Endometrial microvascular endothelial cells (primary cell): ENCODE measurements at regions not wholly inside any gene's neighbourhood (a gene's known extent, or its start where the extent isn't known, plus 50 kb on each side); places are given as distances from the start of the nearest gene placed in this dataset.
"Not testable (repeated sequence)": the region's sequence is repeated elsewhere in the genome, so short reads cannot be mapped to it uniquely, and the experiment has no call there.

ENCODE experiments used
- in situ Hi-C: cut with HindIII; loops from 2 replicates; pipeline ENCODE4 v1.10.0; 2017; ENCODE audit warnings: low sequenced_read_pairs, low pct_unique_long_range_greater_than_20kb; ENCODE audit errors: inconsistent ontology term

- in situ Hi-C loops: not testable (repeated sequence)
These were observed 156.9 kb upstream of the FAM20A start for GRCh38 chr17:68757866-68758757.

- in situ Hi-C loops: no loop called here
These were observed 153.0 kb upstream of the FAM20A start for GRCh38 chr17:68753985-68754769.

- in situ Hi-C loops: no loop called here
These were observed 149.0 kb upstream of the FAM20A start for GRCh38 chr17:68750208-68750562.

GRCh38 chr17:68749349-68750207, 148.4 kb upstream of the FAM20A start:
- in situ Hi-C loops: loop anchor here (25.0 kb wide), 2 partner anchors 212 to 587 kb away; no protein-coding TSS in a partner anchor

- in situ Hi-C loops: loop anchor here (25.0 kb wide), 2 partner anchors 211 to 586 kb away; no protein-coding TSS in a partner anchor
These were observed 147.2 kb upstream of the FAM20A start for GRCh38 chr17:68748381-68748780.

GRCh38 chr17:68740555-68741447, 139.6 kb upstream of the FAM20A start:
- in situ Hi-C loops: loop anchor here (25.0 kb wide), 2 partner anchors 204 to 578 kb away; no protein-coding TSS in a partner anchor

- in situ Hi-C loops: loop anchor here (25.0 kb wide), 2 partner anchors 201 to 576 kb away; no protein-coding TSS in a partner anchor
These were observed 136.7 kb upstream of the FAM20A start for GRCh38 chr17:68737761-68738443.

- in situ Hi-C loops: loop anchor here (25.0 kb wide), 2 partner anchors 198 to 573 kb away; no protein-coding TSS in a partner anchor
These were observed 133.8 kb upstream of the FAM20A start for GRCh38 chr17:68734931-68735330.

- in situ Hi-C loops: loop anchor here (25.0 kb wide), 2 partner anchors 197 to 572 kb away; no protein-coding TSS in a partner anchor
These were observed 133.2 kb upstream of the FAM20A start for GRCh38 chr17:68734187-68734900.

GRCh38 chr17:68733241-68734176, 132.3 kb upstream of the FAM20A start:
- in situ Hi-C loops: loop anchor here (25.0 kb wide), 2 partner anchors 196 to 571 kb away; no protein-coding TSS in a partner anchor

- in situ Hi-C loops: loop anchor here (25.0 kb wide), 2 partner anchors 195 to 570 kb away; no protein-coding TSS in a partner anchor
These were observed 131.2 kb upstream of the FAM20A start for GRCh38 chr17:68732301-68732749.

GRCh38 chr17:68731465-68731864, 130.3 kb upstream of the FAM20A start:
- in situ Hi-C loops: loop anchor here (25.0 kb wide), 2 partner anchors 194 to 569 kb away; no protein-coding TSS in a partner anchor

GRCh38 chr17:68719431-68719830, 118.3 kb upstream of the FAM20A start:
- in situ Hi-C loops: no loop called here

- in situ Hi-C loops: no loop called here
These were observed 117.8 kb upstream of the FAM20A start for GRCh38 chr17:68718926-68719325.

- in situ Hi-C loops: no loop called here
These were observed 117.3 kb upstream of the FAM20A start for GRCh38 chr17:68718465-68718864.
